ENCODE measurements at regions not wholly inside any gene's neighbourhood (a gene's known extent, or its start where the extent isn't known, plus 50 kb on each side); places are given as distances from the start of the nearest gene placed in this dataset.

DNA sequence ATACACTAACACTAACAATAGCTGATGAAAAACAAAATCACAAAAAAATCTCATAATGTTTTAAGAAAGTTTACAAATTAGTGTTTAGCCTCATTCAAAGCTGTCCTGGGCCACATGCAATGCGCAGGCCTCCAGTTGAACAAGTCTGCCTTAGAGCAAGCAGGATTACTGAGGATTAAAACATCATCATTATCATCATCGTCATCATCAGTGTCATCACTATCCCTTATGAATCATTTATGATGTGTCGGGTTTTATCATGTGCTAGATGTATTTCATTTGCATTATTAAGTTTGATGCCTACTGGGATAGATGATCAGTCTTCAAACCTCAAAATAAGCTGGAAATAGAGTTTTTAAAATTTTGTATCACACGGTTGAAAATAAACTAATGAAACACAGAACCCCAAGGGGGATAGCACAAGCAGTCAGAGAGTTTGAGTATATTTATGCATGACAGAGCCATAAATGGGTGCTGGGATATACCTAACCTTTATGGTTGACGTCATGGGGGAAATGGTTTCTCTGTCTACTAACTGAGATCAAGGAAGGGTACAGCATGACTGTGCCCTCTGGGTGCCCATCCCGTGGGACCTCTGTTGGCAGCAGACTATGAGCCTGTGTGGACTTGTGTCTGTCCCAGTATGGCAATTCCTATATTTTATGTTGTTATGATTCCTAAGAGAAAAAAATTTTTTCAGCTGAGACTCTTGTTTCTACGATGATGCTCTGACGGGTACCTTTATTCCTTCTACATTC lies 150.3 kb upstream of the ADRA1B start:
- TF ChIP-seq MYC (IDR thresholded peaks at IDR 0.05; ENCODE audit: low read depth, low read length) (no peak), POLR2A (IDR thresholded peaks at IDR 0.05; ENCODE audit: extremely low read depth, insufficient read length) (no peak)
- TF ChIP-seq, protein P1, sequence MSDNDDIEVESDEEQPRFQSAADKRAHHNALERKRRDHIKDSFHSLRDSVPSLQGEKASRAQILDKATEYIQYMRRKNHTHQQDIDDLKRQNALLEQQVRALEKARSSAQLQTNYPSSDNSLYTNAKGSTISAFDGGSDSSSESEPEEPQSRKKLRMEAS (IDR thresholded peaks at IDR 0.05; ENCODE audit: low read depth, low read length) = no peak
- no peak overlapping the region for H3K4me3 ChIP-seq (ENCODE audit: low read depth, low read length)

DNA sequence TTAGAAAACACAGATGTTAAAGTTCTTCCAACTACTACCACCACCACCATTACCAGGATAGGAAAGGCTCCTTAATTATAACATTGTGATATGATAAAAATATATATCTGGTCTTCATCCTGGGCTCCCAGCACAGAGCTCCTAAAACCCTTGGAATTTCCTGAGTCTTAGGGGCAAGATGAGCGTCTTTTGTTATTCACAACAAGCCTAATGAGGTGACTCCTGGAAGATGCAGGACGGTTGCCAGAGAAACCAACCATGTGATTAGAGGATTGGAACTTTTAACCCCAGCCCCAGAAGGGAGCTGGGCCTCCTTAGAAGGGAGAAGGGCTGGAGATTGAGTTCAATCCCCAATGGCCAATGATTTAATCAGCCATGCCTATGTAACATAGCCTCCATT lies 148.0 kb upstream of the ADRA1B start:
- DNase-seq (ENCODE audit: low read depth) = no peak
- TF ChIP-seq MYC (IDR thresholded peaks at IDR 0.05; ENCODE audit: low read depth, low read length) = no peak
- TF ChIP-seq, protein P2, sequence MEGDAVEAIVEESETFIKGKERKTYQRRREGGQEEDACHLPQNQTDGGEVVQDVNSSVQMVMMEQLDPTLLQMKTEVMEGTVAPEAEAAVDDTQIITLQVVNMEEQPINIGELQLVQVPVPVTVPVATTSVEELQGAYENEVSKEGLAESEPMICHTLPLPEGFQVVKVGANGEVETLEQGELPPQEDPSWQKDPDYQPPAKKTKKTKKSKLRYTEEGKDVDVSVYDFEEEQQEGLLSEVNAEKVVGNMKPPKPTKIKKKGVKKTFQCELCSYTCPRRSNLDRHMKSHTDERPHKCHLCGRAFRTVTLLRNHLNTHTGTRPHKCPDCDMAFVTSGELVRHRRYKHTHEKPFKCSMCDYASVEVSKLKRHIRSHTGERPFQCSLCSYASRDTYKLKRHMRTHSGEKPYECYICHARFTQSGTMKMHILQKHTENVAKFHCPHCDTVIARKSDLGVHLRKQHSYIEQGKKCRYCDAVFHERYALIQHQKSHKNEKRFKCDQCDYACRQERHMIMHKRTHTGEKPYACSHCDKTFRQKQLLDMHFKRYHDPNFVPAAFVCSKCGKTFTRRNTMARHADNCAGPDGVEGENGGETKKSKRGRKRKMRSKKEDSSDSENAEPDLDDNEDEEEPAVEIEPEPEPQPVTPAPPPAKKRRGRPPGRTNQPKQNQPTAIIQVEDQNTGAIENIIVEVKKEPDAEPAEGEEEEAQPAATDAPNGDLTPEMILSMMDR (IDR thresholded peaks at IDR 0.05; ENCODE audit: low read depth, low read length) = no peak
- no peak overlapping the region for H3K4me3 ChIP-seq (ENCODE audit: low read depth, low read length)

More for the DNA sequence above, 150.3 kb upstream of the ADRA1B start:
- no peak for DNase-seq (ENCODE audit: low read depth)

DNA sequence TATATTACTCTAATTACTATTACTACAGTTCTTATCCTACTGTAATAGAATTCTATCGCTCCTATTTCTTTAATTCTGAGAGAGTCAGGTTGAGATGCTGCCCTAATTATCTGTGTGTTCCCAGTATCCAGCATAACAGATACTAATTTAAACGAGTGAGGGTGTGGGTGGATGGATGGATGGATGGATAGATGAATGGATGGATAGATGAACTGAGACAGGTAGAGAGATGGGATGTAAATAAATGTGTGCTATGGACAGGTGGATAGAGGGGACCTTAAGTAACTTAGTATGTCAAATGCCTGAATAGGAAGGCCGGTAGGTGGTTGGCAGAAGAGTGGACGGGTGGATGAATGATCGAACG lies 143.6 kb upstream of the ADRA1B start:
- TF ChIP-seq, protein P1 (IDR thresholded peaks at IDR 0.05; ENCODE audit: low read depth, low read length) = no peak
- no peak for TF ChIP-seq MYC (IDR thresholded peaks at IDR 0.05; ENCODE audit: low read depth, low read length)
- TF ChIP-seq POLR2A (IDR thresholded peaks at IDR 0.05; ENCODE audit: extremely low read depth, insufficient read length) = no peak
- TF ChIP-seq, protein P2 (IDR thresholded peaks at IDR 0.05; ENCODE audit: low read depth, low read length) = no peak
- H3K4me3 ChIP-seq (ENCODE audit: low read depth, low read length) = peak overlapping the region; percentile 21
- DNase-seq (ENCODE audit: low read depth) = no peak

DNA sequence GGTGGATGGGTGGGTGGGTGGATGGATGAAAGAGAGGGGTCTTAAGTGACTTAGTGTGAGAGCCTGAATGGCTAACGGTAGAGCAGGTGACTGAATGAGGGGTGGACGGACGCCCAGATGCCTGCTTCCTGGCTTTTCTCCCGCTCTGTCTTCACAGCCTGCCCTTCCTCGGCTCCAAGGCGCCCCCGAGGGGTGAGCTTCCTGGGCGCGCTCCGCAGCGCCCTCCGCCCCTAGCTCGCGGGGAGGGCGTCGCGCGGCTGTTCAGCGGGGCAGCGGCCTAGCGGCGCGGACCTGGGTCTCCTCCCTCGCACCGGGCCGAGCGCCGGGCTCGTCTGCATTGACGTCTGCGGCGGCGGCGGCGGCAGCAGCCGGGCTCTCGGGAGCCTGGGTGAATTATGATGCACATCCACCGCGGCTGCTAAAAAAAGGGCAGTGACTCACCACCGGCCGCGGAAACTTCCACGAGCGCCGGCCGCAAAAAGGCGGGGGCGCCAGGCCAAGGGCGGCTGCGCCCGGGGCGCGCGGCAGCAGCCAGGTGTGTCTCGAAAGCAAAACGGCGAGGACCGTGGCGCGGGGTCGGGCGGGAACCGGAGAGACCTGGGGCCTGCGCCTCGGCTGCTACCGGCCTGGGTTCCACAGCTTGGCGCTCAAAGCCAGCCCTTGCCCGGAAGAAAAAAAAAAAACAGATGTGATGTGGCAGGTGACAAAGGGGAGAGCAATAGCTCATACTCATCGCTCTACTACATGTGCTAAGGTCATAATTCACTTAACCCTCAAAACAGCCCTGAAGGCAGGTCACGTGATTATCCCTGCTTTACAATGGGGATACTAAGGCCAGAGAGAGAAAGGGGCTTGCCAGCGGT lies 143.0 kb upstream of the ADRA1B start:
- TF ChIP-seq, protein P1 (IDR thresholded peaks at IDR 0.05; ENCODE audit: low read depth, low read length) = peak; percentile 38; the same call in 1 of the 2 replicates
- TF ChIP-seq, protein P2 (IDR thresholded peaks at IDR 0.05; ENCODE audit: low read depth, low read length) = peak; percentile 18
- TF ChIP-seq MYC (IDR thresholded peaks at IDR 0.05; ENCODE audit: low read depth, low read length) = no peak
- peak; percentile 85 for DNase-seq (ENCODE audit: low read depth)
- H3K4me3 ChIP-seq (ENCODE audit: low read depth, low read length) = peak overlapping the region; percentile 21

DNA sequence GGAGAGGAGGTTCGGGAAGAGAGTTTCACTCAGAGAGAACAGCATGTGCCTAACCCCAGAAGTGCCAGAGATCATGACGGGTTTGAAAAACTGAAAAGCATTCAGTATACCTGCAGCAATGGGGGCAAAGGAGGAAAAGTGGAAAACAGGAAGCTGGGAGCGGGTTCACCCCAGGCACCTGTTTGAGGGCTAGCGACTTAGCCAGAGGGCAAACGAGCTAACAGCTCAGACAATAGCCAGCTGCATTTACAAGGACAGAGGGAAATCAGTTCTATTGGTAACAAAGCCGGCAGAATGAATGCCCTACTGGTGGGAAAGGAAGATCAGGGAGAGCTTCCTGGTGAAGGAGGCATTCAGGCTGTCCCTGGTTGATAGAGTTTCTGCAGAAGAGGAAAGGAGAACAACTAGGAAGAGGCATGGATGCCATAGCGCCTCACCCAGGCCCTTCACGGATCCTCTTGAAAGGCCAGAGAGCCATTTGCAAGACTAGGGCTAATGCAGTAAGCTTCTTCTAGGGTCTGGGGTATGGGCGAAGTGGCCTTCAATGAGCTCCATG lies 141.7 kb upstream of the ADRA1B start:
- TF ChIP-seq, protein P1 (IDR thresholded peaks at IDR 0.05; ENCODE audit: low read depth, low read length) = no peak
- TF ChIP-seq POLR2A (IDR thresholded peaks at IDR 0.05; ENCODE audit: extremely low read depth, insufficient read length) = no peak
- TF ChIP-seq MYC (IDR thresholded peaks at IDR 0.05; ENCODE audit: low read depth, low read length) = no peak
- H3K4me3 ChIP-seq (ENCODE audit: low read depth, low read length) = no peak overlapping the region
- no peak for DNase-seq (ENCODE audit: low read depth)

DNA sequence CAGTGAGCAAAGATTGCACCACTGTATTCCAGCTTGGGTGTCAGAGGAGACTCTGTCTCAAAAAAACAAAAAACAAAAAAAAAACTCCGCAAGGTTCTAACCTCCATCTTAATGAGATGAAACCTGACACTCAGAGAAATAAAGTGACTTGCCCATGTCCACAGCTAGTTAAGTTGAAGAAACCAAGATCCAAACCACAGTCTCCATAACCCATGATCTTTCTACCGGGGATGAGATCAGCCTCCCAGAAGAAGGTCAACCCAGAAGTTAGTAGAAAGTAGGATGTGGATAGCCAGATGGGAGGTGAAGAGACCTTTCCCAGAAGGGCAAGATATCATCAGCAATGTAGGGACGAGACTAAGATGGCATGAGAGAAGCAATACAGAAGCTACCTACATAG lies 140.4 kb upstream of the ADRA1B start:
- TF ChIP-seq, protein P2 (IDR thresholded peaks at IDR 0.05; ENCODE audit: low read depth, low read length) = no peak
- TF ChIP-seq, protein P1 (IDR thresholded peaks at IDR 0.05; ENCODE audit: low read depth, low read length) = no peak
- TF ChIP-seq MYC (IDR thresholded peaks at IDR 0.05; ENCODE audit: low read depth, low read length) (no peak), POLR2A (IDR thresholded peaks at IDR 0.05; ENCODE audit: extremely low read depth, insufficient read length) (no peak)
- H3K4me3 ChIP-seq (ENCODE audit: low read depth, low read length) = no peak overlapping the region
- no peak for DNase-seq (ENCODE audit: low read depth)
